Neuronal stem cell (in vitro differentiated cells): ENCODE measurements at regions not wholly inside any gene's neighbourhood (a gene's known extent, or its start where the extent isn't known, plus 50 kb on each side); places are given as distances from the start of the nearest gene placed in this dataset.

Source experiments
- DNase-seq: peaks from one replicate; pipeline ENCODE4 v3.0.0-alpha.2; 2013; ENCODE audit warnings: low spot score
- H2AFZ ChIP-seq: one replicate; pipeline ENCODE4 v1.6.1; 2013; ENCODE audit warnings: mild to moderate bottlenecking, low read length, inconsistent platforms
- H2AK5ac ChIP-seq: 2 replicates; pipeline ENCODE4 v1.6.1; 2013; ENCODE audit warnings: low read depth, mild to moderate bottlenecking, inconsistent platforms, low read length, moderate library complexity, mixed read lengths
- H2BK120ac ChIP-seq: 2 replicates; pipeline ENCODE4 v1.6.1; 2013; ENCODE audit warnings: low read depth, mild to moderate bottlenecking, inconsistent platforms, low read length, moderate library complexity, mixed read lengths
- H2BK12ac ChIP-seq: one replicate; pipeline ENCODE4 v1.6.1; 2013; ENCODE audit warnings: low read length, inconsistent platforms
- H2BK15ac ChIP-seq: 2 replicates; pipeline ENCODE4 v1.6.1; 2013; ENCODE audit warnings: mild to moderate bottlenecking, low read length, inconsistent platforms, mixed read lengths
- H2BK5ac ChIP-seq: one replicate; pipeline ENCODE4 v1.6.1; 2013; ENCODE audit warnings: inconsistent platforms, mild to moderate bottlenecking, low read length, moderate library complexity
- H3K14ac ChIP-seq: one replicate; pipeline ENCODE4 v1.6.1; 2013; ENCODE audit warnings: low read length, inconsistent platforms
- H3K18ac ChIP-seq: 2 replicates; pipeline ENCODE4 v1.6.1; 2013; ENCODE audit warnings: low read length, inconsistent platforms
- H3K23ac ChIP-seq: 2 replicates; pipeline ENCODE4 v1.6.1; 2013; ENCODE audit warnings: low read depth, mild to moderate bottlenecking, mixed read lengths, low read length, inconsistent platforms; ENCODE audit not compliant: poor library complexity
- H3K27ac ChIP-seq: replicated peaks from 3 replicates; pipeline ENCODE4 v1.5.1; 2013; ENCODE audit warnings: low read length, inconsistent platforms
- H3K27me3 ChIP-seq, 3 experiments: 2 replicates each; pipeline ENCODE4 v1.6.1; 2013; ENCODE audit warnings: low read length in 3 of 3, mild to moderate bottlenecking in 2 of 3, inconsistent platforms in 1 of 3, low read depth in 1 of 3, mixed read lengths in 1 of 3, moderate library complexity in 1 of 3; ENCODE audit not compliant: control insufficient read depth in 3 of 3, insufficient read depth in 3 of 3
- H3K36me3 ChIP-seq, 2 donors: replicated peaks in 1 of 2; 2 replicates each; pipeline ENCODE4 v1.6.1; 2013; ENCODE audit warnings: low read length in 2 of 2; ENCODE audit not compliant: control insufficient read depth in 2 of 2, insufficient read depth in 2 of 2
- H3K4ac ChIP-seq: 2 replicates; pipeline ENCODE4 v1.6.1; 2013; ENCODE audit warnings: inconsistent platforms, mild to moderate bottlenecking, low read length, moderate library complexity
- H3K4me1 ChIP-seq, 2 donors: 1 replicate in 1 of 2; 2 replicates in 1 of 2; pipeline ENCODE4 v1.6.1; 2013; ENCODE audit warnings: low read length in 2 of 2, low read depth in 1 of 2; ENCODE audit not compliant: control insufficient read depth in 2 of 2, insufficient read depth in 1 of 2
- H3K4me2 ChIP-seq: one replicate; pipeline ENCODE4 v1.6.1; 2013; ENCODE audit warnings: mild to moderate bottlenecking, low read length, inconsistent platforms; ENCODE audit not compliant: insufficient read depth, poor library complexity, severe bottlenecking
- H3K4me3 ChIP-seq, 2 donors: 2 replicates each; pipeline ENCODE4 v1.5.1; 2013; ENCODE audit warnings: low read length in 2 of 2, mild to moderate bottlenecking in 2 of 2, inconsistent platforms in 1 of 2, moderate library complexity in 1 of 2
- H3K79me1 ChIP-seq: one replicate; pipeline ENCODE4 v1.6.1; 2013; ENCODE audit warnings: low read depth, mild to moderate bottlenecking, inconsistent platforms, low read length, moderate library complexity
- H3K9ac ChIP-seq: one replicate; pipeline ENCODE4 v1.6.1; 2013; ENCODE audit warnings: mild to moderate bottlenecking, low read depth, low read length, inconsistent platforms; ENCODE audit not compliant: poor library complexity
- H3K9me3 ChIP-seq, 2 donors: replicated peaks in 1 of 2; 2 replicates each; pipeline versions ENCODE3 to v1.6.1; 2013; ENCODE audit warnings: low read length in 2 of 2, mild to moderate bottlenecking in 2 of 2, inconsistent platforms in 1 of 2, low read depth in 1 of 2, mixed read lengths in 1 of 2, moderate library complexity in 1 of 2; ENCODE audit not compliant: control insufficient read depth in 2 of 2, insufficient read depth in 1 of 2
- H4K8ac ChIP-seq: one replicate; pipeline ENCODE4 v1.6.1; 2013; ENCODE audit warnings: low read depth, mild to moderate bottlenecking, inconsistent platforms, low read length, moderate library complexity
- H4K91ac ChIP-seq: one replicate; pipeline ENCODE4 v1.6.1; 2013; ENCODE audit warnings: low read length, low read depth, mild to moderate bottlenecking, inconsistent platforms; ENCODE audit not compliant: poor library complexity
- WGBS, 2 donors: extraction: QIAGEN DNeasy Blood & Tissue Kit; methylation state at CpG; one replicate each; pipeline ENCODE4 v1.1.7; 2013; ENCODE audit warnings: missing lambda C conversion rate in 2 of 2, mixed read lengths in 1 of 2; ENCODE audit not compliant: insufficient read length in 2 of 2, insufficient replicate concordance in 1 of 2; ENCODE audit errors: extremely low coverage in 2 of 2; 5-methylcytosine and 5-hydroxymethylcytosine counted together

DNA sequence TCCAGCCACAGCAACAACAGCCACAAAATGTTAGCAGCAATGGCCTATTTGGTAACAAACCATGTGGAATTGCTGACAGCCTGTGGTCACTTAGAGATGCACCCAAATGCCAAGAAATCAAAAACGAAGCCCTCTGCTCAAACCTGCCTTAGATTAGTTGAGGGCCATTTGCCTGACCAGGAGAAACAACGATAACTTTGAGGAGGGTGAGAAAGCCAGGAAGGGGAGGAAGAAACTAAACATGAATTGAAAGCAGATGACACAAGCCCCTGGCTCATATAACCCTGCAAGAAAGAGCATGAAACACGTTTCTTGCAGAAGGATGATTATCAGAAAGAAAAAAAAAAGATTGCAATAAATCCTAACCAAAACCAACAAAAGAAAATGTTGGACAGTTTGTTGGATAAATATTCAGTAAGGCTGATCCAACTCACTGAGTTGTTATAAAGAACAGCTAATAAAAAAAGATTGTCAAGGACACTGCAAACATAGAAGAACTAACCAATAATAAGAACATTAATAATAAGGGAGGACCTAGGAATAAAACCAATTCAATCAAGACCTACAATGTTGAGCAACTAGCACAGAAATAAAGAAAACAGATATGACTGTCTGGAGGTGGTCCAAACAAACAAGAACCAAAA is 140.5 kb upstream of the SLC30A5 start:
- no peak overlapping the region for H3K18ac ChIP-seq
- H4K8ac ChIP-seq = no peak overlapping the region
- no CpG with 5 or more reads among the region's 3 CpGs for whole genome bisulfite sequencing, 2 donors
- H2BK5ac ChIP-seq = no peak overlapping the region
- no peak overlapping the region for H2AFZ ChIP-seq
- H3K14ac ChIP-seq = no peak overlapping the region
- H2BK12ac ChIP-seq = no peak overlapping the region
- no peaks in the 10 kb centered on the region for H3K79me1 ChIP-seq
- peaks cover 0 to 3% (median 1%) of the 10 kb centered on the region in 3 experiments for H3K27me3 ChIP-seq
- no peak overlapping the region for H3K23ac ChIP-seq
- H3K4me1 ChIP-seq = peaks cover 0 to 8% of the 10 kb centered on the region in 2 donors
- H3K4me2 ChIP-seq = no peak overlapping the region
- DNase-seq = no peak
- no peak overlapping the region for H2AK5ac ChIP-seq
- H3K9me3 ChIP-seq = peaks cover 0 to 2% of the 10 kb centered on the region in 2 donors
- H3K36me3 ChIP-seq = no peaks in the 10 kb centered on the region
- no peak overlapping the region for H3K27ac ChIP-seq
- no peak overlapping the region for H3K4ac ChIP-seq
- no peak overlapping the region for H3K9ac ChIP-seq
- no peak overlapping the region for H4K91ac ChIP-seq
- no peak overlapping the region for H2BK15ac ChIP-seq
- H3K4me3 ChIP-seq = no peak overlapping the region
- H2BK120ac ChIP-seq = no peak overlapping the region

DNA sequence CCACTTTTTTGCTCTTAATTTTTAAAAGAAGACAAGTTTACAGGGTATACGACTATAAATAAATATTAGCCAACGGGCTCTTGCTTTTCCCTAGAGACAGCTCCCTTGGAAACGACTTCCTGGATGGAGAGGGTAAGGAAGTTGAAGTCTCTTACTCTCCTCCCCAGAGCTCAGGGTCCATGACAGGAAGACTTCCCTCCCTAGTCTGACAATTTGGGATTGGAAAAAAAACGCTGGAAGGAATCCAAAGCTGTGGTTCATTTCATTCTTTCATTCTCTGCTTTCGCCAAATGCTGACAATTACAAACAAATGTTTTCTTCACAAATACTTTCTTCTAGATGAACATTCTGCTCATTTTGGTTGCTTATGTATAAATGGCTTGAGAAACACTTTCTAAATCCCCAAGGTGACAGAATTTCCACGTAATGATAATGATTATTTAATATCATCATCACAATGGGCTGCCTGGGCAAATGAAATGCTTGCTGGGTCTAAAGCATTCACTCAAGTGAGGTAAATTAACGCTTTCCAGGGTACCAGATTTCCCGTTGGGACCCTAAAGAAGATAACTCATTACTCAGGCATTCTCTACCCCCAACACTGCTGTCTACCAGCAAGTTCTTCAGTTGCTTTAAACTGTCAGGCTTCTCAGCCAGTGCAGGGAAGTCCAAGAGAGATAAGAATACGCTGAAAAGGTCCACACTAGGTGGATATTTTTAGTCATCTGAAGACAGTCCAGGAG is 139.8 kb upstream of the SLC30A5 start:
- Histone ChIP-seq H3K4me3 (no peak overlapping the region), H3K36me3 (no peaks in the 10 kb centered on the region), H2AFZ (no peak overlapping the region), H3K79me1 (no peaks in the 10 kb centered on the region), H2BK15ac (no peak overlapping the region), H3K4me2 (no peak overlapping the region), H2BK120ac (no peak overlapping the region), H3K27me3 (peaks cover 0 to 3% (median 1%) of the 10 kb centered on the region in 3 experiments), H3K4ac (no peak overlapping the region), H3K9me3 (peaks cover 0 to 2% of the 10 kb centered on the region in 2 donors), H2BK5ac (no peak overlapping the region), H3K23ac (no peak overlapping the region), H3K18ac (no peak overlapping the region), H3K9ac (no peak overlapping the region), H3K27ac (no peak overlapping the region), H2AK5ac (no peak overlapping the region), H2BK12ac (no peak overlapping the region), H4K8ac (no peak overlapping the region), H4K91ac (no peak overlapping the region), H3K14ac (no peak overlapping the region), H3K4me1 (peaks cover 0 to 8% of the 10 kb centered on the region in 2 donors)
- DNase-seq = no peak
- WGBS, 2 donors = no CpG with 5 or more reads among the region's 9 CpGs

DNA sequence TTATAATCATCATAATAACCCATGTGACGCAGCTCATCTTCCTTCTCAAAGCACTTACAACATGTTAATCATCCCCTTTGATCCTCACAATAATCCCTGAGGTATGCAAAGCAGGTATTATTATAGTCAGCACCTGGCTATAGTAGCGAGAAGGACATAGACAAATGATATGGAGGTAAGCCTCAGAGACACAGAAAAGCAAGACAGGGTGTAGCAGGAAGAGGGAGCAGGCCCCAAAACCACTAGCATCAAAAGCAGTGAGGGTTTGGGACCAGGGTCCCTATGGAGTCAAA is 139.2 kb upstream of the SLC30A5 start:
- Histone ChIP-seq H2AFZ (no peak overlapping the region), H3K36me3 (no peaks in the 10 kb centered on the region), H4K91ac (no peak overlapping the region), H3K9me3 (peaks cover 0 to 2% of the 10 kb centered on the region in 2 donors), H3K23ac (no peak overlapping the region), H4K8ac (no peak overlapping the region), H2BK120ac (no peak overlapping the region), H3K18ac (no peak overlapping the region), H3K9ac (no peak overlapping the region), H2BK5ac (no peak overlapping the region), H3K27me3 (peaks cover 0 to 3% (median 1%) of the 10 kb centered on the region in 3 experiments), H2BK12ac (no peak overlapping the region), H3K4me1 (peaks cover 0 to 6% of the 10 kb centered on the region in 2 donors), H3K4me2 (no peak overlapping the region), H3K4ac (no peak overlapping the region), H2BK15ac (no peak overlapping the region), H3K27ac (no peak overlapping the region), H2AK5ac (no peak overlapping the region), H3K79me1 (no peaks in the 10 kb centered on the region), H3K4me3 (no peak overlapping the region), H3K14ac (no peak overlapping the region)
- no peak for DNase-seq
- no CpG with 5 or more reads among the region's 2 CpGs for WGBS, 2 donors

DNA sequence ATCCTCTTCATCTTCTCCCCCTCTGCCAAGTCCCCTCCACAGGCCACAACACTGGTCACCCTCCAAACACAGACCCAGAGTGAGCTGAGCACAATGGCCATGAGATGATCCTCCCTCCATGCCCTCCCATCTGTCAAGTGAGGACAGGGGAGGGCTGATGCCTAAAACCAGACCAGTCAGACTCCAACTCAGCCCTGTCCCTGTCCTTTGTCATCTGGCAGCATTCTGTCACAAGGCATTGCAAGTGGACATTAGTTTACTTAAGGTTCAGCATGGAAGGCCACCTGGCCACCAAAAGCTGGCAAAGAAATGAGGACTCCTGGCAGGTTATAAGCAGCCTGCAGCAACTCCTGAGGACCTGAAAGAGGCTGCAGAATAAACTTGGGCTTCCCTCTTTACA is 136.2 kb upstream of the SLC30A5 start:
- Histone ChIP-seq H3K18ac (peak overlapping the region; percentile 16), H2BK120ac (no peak overlapping the region), H4K91ac (no peak overlapping the region), H3K79me1 (no peaks in the 10 kb centered on the region), H3K4me2 (no peak overlapping the region), H4K8ac (peak overlapping the region; percentile 31), H2BK12ac (no peak overlapping the region), H3K4me1 (no peaks in the 10 kb centered on the region), H3K36me3 (no peaks in the 10 kb centered on the region), H2BK5ac (no peak overlapping the region), H3K4ac (no peak overlapping the region), H3K14ac (no peak overlapping the region), H2BK15ac (no peak overlapping the region), H2AK5ac (no peak overlapping the region), H3K9ac (no peak overlapping the region), H3K27me3 (peaks cover 0 to 1% (median 0%) of the 10 kb centered on the region in 3 experiments), H3K4me3 (no peak overlapping the region), H3K27ac (no peak overlapping the region), H2AFZ (no peak overlapping the region), H3K9me3 (peaks cover 0 to 2% of the 10 kb centered on the region in 2 donors), H3K23ac (no peak overlapping the region)
- no peak for DNase-seq
